ENCODE measurements at regions not wholly inside any gene's neighbourhood (a gene's known extent, or its start where the extent isn't known, plus 50 kb on each side); places are given as distances from the start of the nearest gene placed in this dataset.

GRCh38 chrX:137684591-137684990 is 118.7 kb downstream of the ZIC3 start:
- Histone ChIP-seq H3K4me1 (no peaks in the 10 kb centered on the region), H3K4me3 (no peak overlapping the region), H3K27me3 (no peaks in the 10 kb centered on the region), H3K9me3 (no peaks in the 10 kb centered on the region), H3K36me3 (no peaks in the 10 kb centered on the region), H3K27ac (no peak overlapping the region)
- DNase-seq (no peak), ATAC-seq (no peak)
- TF ChIP-seq CTCF (IDR thresholded peaks at IDR 0.05), result no peak
- intact Hi-C loops (cut with DNase I), result no loop called here

- Histone ChIP-seq H3K9me3 (no peaks in the 10 kb centered on the region), H3K4me1 (no peaks in the 10 kb centered on the region), H3K4me3 (no peak overlapping the region), H3K27ac (no peak overlapping the region), H3K27me3 (no peaks in the 10 kb centered on the region), H3K36me3 (no peaks in the 10 kb centered on the region)
- intact Hi-C loops (cut with DNase I), result no loop called here
- no peak for TF ChIP-seq CTCF (IDR thresholded peaks at IDR 0.05)
- DNase-seq (no peak), ATAC-seq (no peak)
Observed at GRCh38 chrX:137695417-137695816, 129.5 kb downstream of the ZIC3 start.

- Histone ChIP-seq H3K4me1 (no peaks in the 10 kb centered on the region), H3K27ac (no peak overlapping the region), H3K4me3 (no peak overlapping the region), H3K27me3 (no peaks in the 10 kb centered on the region), H3K36me3 (no peaks in the 10 kb centered on the region), H3K9me3 (no peaks in the 10 kb centered on the region)
- TF ChIP-seq CTCF (IDR thresholded peaks at IDR 0.05), result no peak
- intact Hi-C loops (cut with DNase I), result no loop called here
- no peak for DNase-seq
- no peak for ATAC-seq
Observed at GRCh38 chrX:137707348-137707747, 141.4 kb downstream of the ZIC3 start.

GRCh38 chrX:137742846-137743245 is 176.9 kb downstream of the ZIC3 start:
- no peak for TF ChIP-seq CTCF (IDR thresholded peaks at IDR 0.05)
- no peak for DNase-seq
- Histone ChIP-seq H3K27ac (no peak overlapping the region), H3K27me3 (no peaks in the 10 kb centered on the region), H3K36me3 (no peaks in the 10 kb centered on the region), H3K9me3 (no peaks in the 10 kb centered on the region), H3K4me1 (no peaks in the 10 kb centered on the region), H3K4me3 (no peak overlapping the region)
- ATAC-seq, result no peak
- intact Hi-C loops (cut with DNase I), result no loop called here

- Histone ChIP-seq H3K4me1 (no peaks in the 10 kb centered on the region), H3K27ac (no peak overlapping the region), H3K4me3 (no peak overlapping the region), H3K27me3 (no peaks in the 10 kb centered on the region), H3K9me3 (no peaks in the 10 kb centered on the region), H3K36me3 (no peaks in the 10 kb centered on the region)
- intact Hi-C loops (cut with DNase I), result no loop called here
- no peak for TF ChIP-seq CTCF (IDR thresholded peaks at IDR 0.05)
- DNase-seq (no peak), ATAC-seq (no peak)
Observed at GRCh38 chrX:137743414-137743813, 177.5 kb downstream of the ZIC3 start.

Data from left lung (tissue), 4 donors.